Osteocyte (in vitro differentiated cells): ENCODE measurements at regions not wholly inside any gene's neighbourhood (a gene's known extent, or its start where the extent isn't known, plus 50 kb on each side); places are given as distances from the start of the nearest gene placed in this dataset.

Experiments
- DNase-seq: peaks from one replicate; pipeline ENCODE4 v3.0.0; 2021; ENCODE audit warnings: mixed read lengths; ENCODE audit not compliant: unreplicated experiment; ENCODE audit errors: extremely low spot score
- H3K27ac Mint-ChIP-seq: one replicate; pipeline ENCODE4 v1.8.0; 2021; ENCODE audit warnings: mild to moderate bottlenecking, mixed read lengths; ENCODE audit not compliant: unreplicated experiment
- H3K27me3 Mint-ChIP-seq: one replicate; pipeline ENCODE4 v1.8.0; 2021; ENCODE audit warnings: mixed read lengths; ENCODE audit not compliant: unreplicated experiment
- H3K36me3 Mint-ChIP-seq: one replicate; pipeline ENCODE4 v1.8.0; 2021; ENCODE audit warnings: mixed read lengths; ENCODE audit not compliant: unreplicated experiment
- H3K4me1 Mint-ChIP-seq: one replicate; pipeline ENCODE4 v1.8.0; 2021; ENCODE audit warnings: mixed read lengths; ENCODE audit not compliant: unreplicated experiment
- H3K4me3 Mint-ChIP-seq: one replicate; pipeline ENCODE4 v1.8.0; 2021; ENCODE audit warnings: mild to moderate bottlenecking, moderate library complexity, mixed read lengths; ENCODE audit not compliant: unreplicated experiment
- H3K9me3 Mint-ChIP-seq: one replicate; pipeline ENCODE4 v1.8.0; 2021; ENCODE audit warnings: mixed read lengths; ENCODE audit not compliant: unreplicated experiment
- CTCF ChIP-seq: fragments of 200-600 bp; sonication (generic); IDR thresholded peaks from 2 replicates; pipeline ENCODE4 v1.5.0; 2021; ENCODE audit warnings: antibody characterized with exemption, mild to moderate bottlenecking, moderate library complexity

GRCh38 chr2:216967889-216968288 lies 108.0 kb upstream of the TNP1 start:
- no peak overlapping the region for H3K4me3 Mint-ChIP-seq
- peaks cover 14% of the 10 kb centered on the region for H3K27me3 Mint-ChIP-seq
- no peak for DNase-seq
- H3K27ac Mint-ChIP-seq = no peak overlapping the region
- TF ChIP-seq CTCF = no peak
- no peaks in the 10 kb centered on the region for H3K36me3 Mint-ChIP-seq
- peaks cover 2% of the 10 kb centered on the region for H3K9me3 Mint-ChIP-seq
- no peaks in the 10 kb centered on the region for H3K4me1 Mint-ChIP-seq

GRCh38 chr2:216960671-216961268 lies 100.9 kb upstream of the TNP1 start:
- Mint-ChIP-seq H3K9me3 (peaks cover 6% of the 10 kb centered on the region), H3K4me3 (no peak overlapping the region), H3K36me3 (peaks cover 3% of the 10 kb centered on the region), H3K27me3 (no peaks in the 10 kb centered on the region), H3K4me1 (no peaks in the 10 kb centered on the region), H3K27ac (no peak overlapping the region)
- no peak for TF ChIP-seq CTCF
- no peak for DNase-seq

GRCh38 chr2:216959433-216959832 lies 99.6 kb upstream of the TNP1 start:
- no peak overlapping the region for H3K27ac Mint-ChIP-seq
- H3K36me3 Mint-ChIP-seq = peaks cover 5% of the 10 kb centered on the region
- H3K4me3 Mint-ChIP-seq = no peak overlapping the region
- peaks cover 2% of the 10 kb centered on the region for H3K27me3 Mint-ChIP-seq
- no peak for DNase-seq
- peaks cover 6% of the 10 kb centered on the region for H3K9me3 Mint-ChIP-seq
- no peaks in the 10 kb centered on the region for H3K4me1 Mint-ChIP-seq
- TF ChIP-seq CTCF = no peak

GRCh38 chr2:216956820-216957493 lies 97.1 kb upstream of the TNP1 start:
- Mint-ChIP-seq H3K4me1 (no peaks in the 10 kb centered on the region), H3K9me3 (no peaks in the 10 kb centered on the region), H3K4me3 (no peak overlapping the region), H3K27me3 (peaks cover 4% of the 10 kb centered on the region), H3K36me3 (peaks cover 10% of the 10 kb centered on the region), H3K27ac (no peak overlapping the region)
- no peak for DNase-seq
- no peak for TF ChIP-seq CTCF

GRCh38 chr2:216951171-216951570 lies 91.3 kb upstream of the TNP1 start:
- H3K4me1 Mint-ChIP-seq = peaks cover 9% of the 10 kb centered on the region
- TF ChIP-seq CTCF = no peak
- DNase-seq = no peak
- peaks cover 4% of the 10 kb centered on the region for H3K27me3 Mint-ChIP-seq
- no peak overlapping the region for H3K27ac Mint-ChIP-seq
- no peak overlapping the region for H3K4me3 Mint-ChIP-seq
- H3K9me3 Mint-ChIP-seq = no peaks in the 10 kb centered on the region
- peaks cover 7% of the 10 kb centered on the region for H3K36me3 Mint-ChIP-seq
